Skeletal muscle satellite cell (primary cell): ENCODE measurements at regions not wholly inside any gene's neighbourhood (a gene's known extent, or its start where the extent isn't known, plus 50 kb on each side); places are given as distances from the start of the nearest gene placed in this dataset.

Source experiments
- H3K27me3 ChIP-seq: 2 replicates; pipeline ENCODE4 v1.7.0; 2013; ENCODE audit warnings: low read length; ENCODE audit not compliant: control insufficient read depth, insufficient read depth
- H3K36me3 ChIP-seq: 2 replicates; pipeline ENCODE4 v1.7.0; 2013; ENCODE audit warnings: mild to moderate bottlenecking, control low read depth, low read length; ENCODE audit not compliant: insufficient read depth
- H3K4me1 ChIP-seq: 2 replicates; pipeline ENCODE4 v1.7.0; 2013; ENCODE audit warnings: low read length; ENCODE audit not compliant: control insufficient read depth, insufficient read depth
- H3K4me2 ChIP-seq: 2 replicates; pipeline ENCODE4 v1.7.0; 2013; ENCODE audit warnings: mild to moderate bottlenecking, low read length
- H3K4me3 ChIP-seq: 2 replicates; pipeline ENCODE4 v1.7.0; 2013; ENCODE audit warnings: low read length
- H3K9ac ChIP-seq: 2 replicates; pipeline ENCODE4 v1.7.0; 2013; ENCODE audit warnings: mild to moderate bottlenecking, low read depth, low read length, moderate library complexity
- H3K9me3 ChIP-seq: replicated peaks from 2 replicates; pipeline ENCODE4 v1.7.0; 2013; ENCODE audit warnings: mild to moderate bottlenecking, control low read depth, low read length

GRCh38 chr6:4316867-4317400, 181.6 kb upstream of the ECI2 start:
- H3K27me3 ChIP-seq = no peaks in the 10 kb centered on the region
- no peaks in the 10 kb centered on the region for H3K9me3 ChIP-seq
- peak overlapping the region; percentile 68 for H3K4me2 ChIP-seq
- peaks cover 43% of the 10 kb centered on the region for H3K4me1 ChIP-seq
- no peaks in the 10 kb centered on the region for H3K36me3 ChIP-seq
- H3K4me3 ChIP-seq = peak overlapping the region; percentile 48
- peak overlapping the region; percentile 72 for H3K9ac ChIP-seq

- Histone ChIP-seq H3K4me1 (peaks cover 24% of the 10 kb centered on the region), H3K27me3 (no peaks in the 10 kb centered on the region), H3K36me3 (no peaks in the 10 kb centered on the region), H3K9ac (no peak overlapping the region), H3K4me2 (no peak overlapping the region), H3K9me3 (no peaks in the 10 kb centered on the region), H3K4me3 (no peak overlapping the region)
Observed at GRCh38 chr6:4314201-4314707, 178.9 kb upstream of the ECI2 start.

- peaks cover 24% of the 10 kb centered on the region for H3K4me1 ChIP-seq
- no peaks in the 10 kb centered on the region for H3K9me3 ChIP-seq
- H3K4me2 ChIP-seq = peak overlapping the region; percentile 78
- no peaks in the 10 kb centered on the region for H3K36me3 ChIP-seq
- no peaks in the 10 kb centered on the region for H3K27me3 ChIP-seq
- peak overlapping the region; percentile 41 for H3K4me3 ChIP-seq
- H3K9ac ChIP-seq = peak overlapping the region; percentile 65
Observed at GRCh38 chr6:4313044-4313686, 177.8 kb upstream of the ECI2 start.

GRCh38 chr6:4311976-4312860, 176.8 kb upstream of the ECI2 start:
- no peaks in the 10 kb centered on the region for H3K9me3 ChIP-seq
- no peak overlapping the region for H3K4me3 ChIP-seq
- peaks cover 18% of the 10 kb centered on the region for H3K4me1 ChIP-seq
- peaks cover 3% of the 10 kb centered on the region for H3K27me3 ChIP-seq
- no peak overlapping the region for H3K4me2 ChIP-seq
- H3K36me3 ChIP-seq = no peaks in the 10 kb centered on the region
- H3K9ac ChIP-seq = no peak overlapping the region

- Histone ChIP-seq H3K9ac (no peak overlapping the region), H3K4me1 (peaks cover 9% of the 10 kb centered on the region), H3K27me3 (peaks cover 8% of the 10 kb centered on the region), H3K9me3 (no peaks in the 10 kb centered on the region), H3K4me3 (no peak overlapping the region), H3K36me3 (no peaks in the 10 kb centered on the region), H3K4me2 (no peak overlapping the region)
Observed at GRCh38 chr6:4309540-4309939, 174.2 kb upstream of the ECI2 start.

- Histone ChIP-seq H3K27me3 (peaks cover 8% of the 10 kb centered on the region), H3K4me1 (peaks cover 4% of the 10 kb centered on the region), H3K4me2 (no peak overlapping the region), H3K36me3 (no peaks in the 10 kb centered on the region), H3K4me3 (no peak overlapping the region), H3K9ac (no peak overlapping the region), H3K9me3 (no peaks in the 10 kb centered on the region)
Observed at GRCh38 chr6:4308364-4308763, 173.0 kb upstream of the ECI2 start.

GRCh38 chr6:4304927-4305455, 169.6 kb upstream of the ECI2 start:
- H3K27me3 ChIP-seq = peaks cover 8% of the 10 kb centered on the region
- no peaks in the 10 kb centered on the region for H3K4me1 ChIP-seq
- no peaks in the 10 kb centered on the region for H3K36me3 ChIP-seq
- no peaks in the 10 kb centered on the region for H3K9me3 ChIP-seq
- no peak overlapping the region for H3K4me2 ChIP-seq
- no peak overlapping the region for H3K4me3 ChIP-seq
- no peak overlapping the region for H3K9ac ChIP-seq

GRCh38 chr6:4303638-4304037, 168.3 kb upstream of the ECI2 start:
- Histone ChIP-seq H3K4me1 (no peaks in the 10 kb centered on the region), H3K36me3 (no peaks in the 10 kb centered on the region), H3K27me3 (peaks cover 8% of the 10 kb centered on the region), H3K9me3 (no peaks in the 10 kb centered on the region), H3K9ac (no peak overlapping the region), H3K4me3 (no peak overlapping the region), H3K4me2 (no peak overlapping the region)

- H3K4me2 ChIP-seq = no peak overlapping the region
- no peaks in the 10 kb centered on the region for H3K36me3 ChIP-seq
- no peaks in the 10 kb centered on the region for H3K4me1 ChIP-seq
- H3K9me3 ChIP-seq = no peaks in the 10 kb centered on the region
- no peak overlapping the region for H3K4me3 ChIP-seq
- H3K27me3 ChIP-seq = peaks cover 5% of the 10 kb centered on the region
- no peak overlapping the region for H3K9ac ChIP-seq
Observed at GRCh38 chr6:4302524-4302923, 167.1 kb upstream of the ECI2 start.

- Histone ChIP-seq H3K4me2 (no peak overlapping the region), H3K36me3 (no peaks in the 10 kb centered on the region), H3K4me1 (no peaks in the 10 kb centered on the region), H3K27me3 (peaks cover 4% of the 10 kb centered on the region), H3K9ac (no peak overlapping the region), H3K4me3 (no peak overlapping the region), H3K9me3 (no peaks in the 10 kb centered on the region)
Observed at GRCh38 chr6:4301871-4302270, 166.5 kb upstream of the ECI2 start.

- Histone ChIP-seq H3K4me1 (no peaks in the 10 kb centered on the region), H3K36me3 (no peaks in the 10 kb centered on the region)
Observed at GRCh38 chr6:4300917-4301316, 165.5 kb upstream of the ECI2 start.

More at GRCh38 chr6:4300917-4301316, 165.5 kb upstream of the ECI2 start:
- H3K4me2 ChIP-seq = no peak overlapping the region
- H3K4me3 ChIP-seq = no peak overlapping the region
- no peak overlapping the region for H3K9ac ChIP-seq
- no peaks in the 10 kb centered on the region for H3K9me3 ChIP-seq
- peaks cover 4% of the 10 kb centered on the region for H3K27me3 ChIP-seq
